GM12874 (cell line): ENCODE measurements at regions not wholly inside any gene's neighbourhood (a gene's known extent, or its start where the extent isn't known, plus 50 kb on each side); places are given as distances from the start of the nearest gene placed in this dataset.

Experiments
- CTCF ChIP-seq: IDR thresholded peaks from 2 replicates; pipeline ENCODE4 v1.5.1; 2011; ENCODE audit warnings: low read depth, mild to moderate bottlenecking, control low read depth, low read length, moderate library complexity; ENCODE audit not compliant: insufficient read depth

- TF ChIP-seq CTCF: no peak
These were observed 390.0 kb upstream of the SULF2 start for GRCh38 chr20:48175261-48175660.

DNA sequence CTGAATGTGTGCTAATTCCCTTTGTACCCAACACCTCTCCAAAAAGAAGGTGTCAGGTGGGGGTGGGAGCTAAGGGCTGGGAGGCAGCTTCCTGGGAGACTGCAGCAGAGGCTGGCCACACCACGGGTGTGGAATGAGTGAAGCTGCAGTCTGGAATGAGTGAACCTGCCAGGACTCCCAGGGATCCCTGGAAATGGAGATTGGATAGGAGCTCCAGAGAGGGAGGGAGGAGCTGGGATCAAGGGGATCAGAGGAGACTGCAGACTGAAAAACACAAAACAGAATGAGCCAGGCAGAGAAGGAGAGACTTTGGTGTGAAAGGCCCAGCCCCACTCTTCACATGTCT is 387.0 kb upstream of the SULF2 start:
- no peak for TF ChIP-seq CTCF

DNA sequence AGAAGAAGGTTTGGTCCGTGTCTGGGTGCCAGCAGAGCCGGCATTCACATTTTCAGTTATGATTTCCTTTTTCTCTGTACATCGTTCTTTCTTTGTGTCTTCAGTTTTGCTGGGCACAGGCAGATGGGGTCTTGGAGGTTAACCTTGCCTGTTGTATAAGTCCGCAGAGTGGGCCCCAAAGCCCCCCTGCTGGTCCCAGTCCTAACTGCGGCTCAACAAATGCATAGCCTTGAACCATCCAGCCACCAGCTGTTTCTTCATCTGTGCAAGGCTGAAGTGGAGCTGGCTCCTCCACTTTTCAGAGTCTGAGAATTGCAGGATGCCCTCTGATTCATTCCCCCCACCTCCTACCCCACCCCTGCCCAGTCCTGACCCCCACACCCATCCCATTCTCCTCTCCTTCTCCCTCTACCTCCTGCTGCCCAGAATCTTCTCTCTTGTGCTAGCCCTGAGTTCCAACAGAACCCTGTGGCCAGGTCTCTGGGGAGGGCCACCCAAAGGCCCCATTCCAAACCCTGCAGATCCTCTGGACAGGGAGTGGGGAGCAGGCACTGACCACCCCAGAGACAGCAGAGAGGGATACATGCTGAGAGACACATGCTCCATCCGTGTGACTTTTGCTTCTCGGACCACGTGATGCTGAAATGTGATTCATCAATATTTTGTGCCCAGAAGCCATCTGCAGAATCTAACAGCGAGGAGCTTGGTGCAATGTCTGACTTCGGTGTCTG is 386.5 kb upstream of the SULF2 start:
- TF ChIP-seq CTCF: no peak

- no peak for TF ChIP-seq CTCF
These were observed 385.8 kb upstream of the SULF2 start for GRCh38 chr20:48171071-48171470.

DNA sequence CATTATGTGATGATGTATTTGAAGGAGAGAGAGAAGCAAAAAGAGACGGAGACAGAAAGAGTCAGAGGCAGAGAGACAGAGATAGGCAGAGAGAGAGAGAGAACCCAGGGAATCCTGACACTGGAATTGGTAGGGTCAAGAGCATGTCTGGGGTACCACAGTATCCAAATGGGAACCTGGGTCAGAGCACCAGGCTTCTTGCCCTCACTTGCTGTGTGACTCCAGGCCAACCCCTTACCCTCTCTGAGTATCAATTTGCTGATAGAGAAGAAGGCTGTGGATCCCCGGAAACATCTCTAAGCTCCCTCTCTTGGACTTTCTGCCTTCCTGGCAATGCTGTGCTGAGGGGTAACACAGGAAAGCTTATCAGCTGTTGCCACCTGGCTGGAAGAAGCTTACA is 385.3 kb upstream of the SULF2 start:
- TF ChIP-seq CTCF: no peak

DNA sequence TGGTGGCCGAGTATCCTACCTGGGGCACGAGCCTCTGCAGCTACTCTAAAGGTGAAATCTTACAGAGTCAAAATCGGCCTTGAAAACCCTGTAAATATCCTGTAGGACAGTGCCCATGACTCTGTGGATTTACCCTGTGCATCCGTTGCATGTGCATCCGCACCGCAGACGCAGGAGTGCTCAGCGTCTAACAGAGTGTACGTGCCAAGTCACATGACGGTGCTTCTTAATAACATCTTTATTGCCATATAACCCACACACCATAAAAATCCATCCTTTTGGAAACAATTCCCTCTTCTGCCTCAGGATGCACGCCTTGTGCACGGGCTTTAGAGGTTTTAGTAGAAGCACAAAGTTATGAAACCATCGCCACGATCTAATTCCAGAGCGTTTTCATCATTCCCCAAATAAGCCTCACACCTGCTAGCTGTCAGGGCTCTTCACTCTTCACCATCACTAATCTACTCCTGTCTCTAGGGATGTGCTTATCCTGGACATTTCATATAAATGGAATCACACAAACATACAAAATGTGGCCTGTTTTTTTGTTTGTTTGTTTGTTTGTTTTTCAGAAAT is 384.5 kb upstream of the SULF2 start:
- TF ChIP-seq CTCF: no peak

- no peak for TF ChIP-seq CTCF
These were observed 381.0 kb upstream of the SULF2 start for GRCh38 chr20:48166082-48166835.
